Activated CD4-positive, alpha-beta T cell treated with anti-CD3 and anti-CD28 coated beads, Interleukin-2, amount 50 U/mL, for 1 hour (primary cell): ENCODE measurements at regions not wholly inside any gene's neighbourhood (a gene's known extent, or its start where the extent isn't known, plus 50 kb on each side); places are given as distances from the start of the nearest gene placed in this dataset.
A peak's percentile ranks its signal among the peaks of the same experiment; 100 is the strongest.
"Not testable (repeated sequence)": the region's sequence is repeated elsewhere in the genome, so short reads cannot be mapped to it uniquely, and the experiment has no call there.

ENCODE experiments used
- DNase-seq: peaks from one replicate; pipeline ENCODE4 v3.0.0-alpha.2; 2020

GRCh38 chr3:130151555-130151954, 69.9 kb downstream of the ALG1L2 start:
- DNase-seq, result not testable (repeated sequence)

GRCh38 chr3:130153247-130153646, 71.6 kb downstream of the ALG1L2 start:
- DNase-seq, result not testable (repeated sequence)

- not testable (repeated sequence) for DNase-seq
Observed at GRCh38 chr3:130155464-130155863, 73.8 kb downstream of the ALG1L2 start.

- not testable (repeated sequence) for DNase-seq
Observed at GRCh38 chr3:130166856-130167255, 85.2 kb downstream of the ALG1L2 start.

- DNase-seq, result not testable (repeated sequence)
Observed at GRCh38 chr3:130175195-130175594, 93.6 kb downstream of the ALG1L2 start.

- not testable (repeated sequence) for DNase-seq
Observed at GRCh38 chr3:130176476-130177256, 95.0 kb downstream of the ALG1L2 start.

GRCh38 chr3:130178835-130179234, 97.2 kb downstream of the ALG1L2 start:
- DNase-seq, result not testable (repeated sequence)

GRCh38 chr3:130179353-130179970, 97.8 kb downstream of the ALG1L2 start:
- peak; percentile 36 for DNase-seq

- DNase-seq, result not testable (repeated sequence)
Observed at GRCh38 chr3:130182475-130182874, 100.8 kb downstream of the ALG1L2 start.

- not testable (repeated sequence) for DNase-seq
Observed at GRCh38 chr3:130183689-130184088, 102.1 kb downstream of the ALG1L2 start.

GRCh38 chr3:130184152-130185024, 102.8 kb downstream of the ALG1L2 start:
- DNase-seq, result not testable (repeated sequence)

GRCh38 chr3:130201272-130201671, 119.6 kb downstream of the ALG1L2 start:
- DNase-seq, result not testable (repeated sequence)

- DNase-seq, result not testable (repeated sequence)
Observed at GRCh38 chr3:130203633-130204032, 122.0 kb downstream of the ALG1L2 start.

GRCh38 chr3:130227540-130227939, 117.9 kb upstream of the COL6A5 start:
- DNase-seq, result no peak

- no peak for DNase-seq
Observed at GRCh38 chr3:130242850-130243569, 102.5 kb upstream of the COL6A5 start.

GRCh38 chr3:130243808-130244207, 101.7 kb upstream of the COL6A5 start:
- no peak for DNase-seq

- no peak for DNase-seq
Observed at GRCh38 chr3:130250982-130251381, 94.5 kb upstream of the COL6A5 start.

- no peak for DNase-seq
Observed at GRCh38 chr3:130255442-130255841, 90.0 kb upstream of the COL6A5 start.

- DNase-seq, result no peak
Observed at GRCh38 chr3:130256821-130257340, 88.6 kb upstream of the COL6A5 start.

GRCh38 chr3:130258532-130258952, 86.9 kb upstream of the COL6A5 start:
- DNase-seq, result no peak

GRCh38 chr3:130259166-130259874, 86.2 kb upstream of the COL6A5 start:
- DNase-seq, result no peak

GRCh38 chr3:130260918-130261317, 84.6 kb upstream of the COL6A5 start:
- DNase-seq, result no peak
